OCI-LY7 (cell line): ENCODE measurements at regions not wholly inside any gene's neighbourhood (a gene's known extent, or its start where the extent isn't known, plus 50 kb on each side); places are given as distances from the start of the nearest gene placed in this dataset.

ENCODE experiments used
- BruUV-seq: library from RNA; stranded (reverse); fragments of 400-500 nt; replicated peaks from 2 replicates; lab custom pipeline; 2021; lab: Mats Ljungman, UMichigan
- CTCF ChIA-PET: fragments of 300-600 bp; sonication (Branson Sonifier 250); formaldehyde crosslinking; loops from one replicate; lab custom pipeline; 2022; ENCODE audit warnings: antibody characterized with exemption; ENCODE audit not compliant: unreplicated experiment; lab: Charles Lee
- POLR2A ChIA-PET: fragments of 300-600 bp; sonication (Branson Sonifier 250); formaldehyde crosslinking; loops from one replicate; lab custom pipeline; 2022; ENCODE audit warnings: antibody characterized with exemption; lab: Charles Lee
- DNase-seq: peaks from one replicate; pipeline ENCODE4 v3.0.0-alpha.2; 2015; ENCODE audit warnings: low spot score
- H2AFZ ChIP-seq: fragments of 200-600 bp; sonication (generic), shearing (Covaris generic); 2 replicates; pipeline ENCODE4 v1.6.1; 2014; ENCODE audit warnings: mild to moderate bottlenecking, antibody characterized with exemption, low read length, moderate library complexity
- H3K27ac ChIP-seq: fragments of 200-600 bp; sonication (generic); 2 replicates; pipeline ENCODE4 v1.5.1; 2014; ENCODE audit warnings: mixed run types, low read depth, mild to moderate bottlenecking, moderate library complexity, low read length, inconsistent platforms; ENCODE audit not compliant: poor library complexity, severe bottlenecking
- H3K36me3 ChIP-seq: fragments of 200-600 bp; sonication (generic); 2 replicates; pipeline ENCODE4 v1.6.1; 2014; ENCODE audit warnings: mild to moderate bottlenecking, antibody characterized with exemption, low read length, moderate library complexity, mixed read lengths; ENCODE audit not compliant: insufficient read depth
- H3K4me1 ChIP-seq: fragments of 200-600 bp; sonication (generic); 2 replicates; pipeline ENCODE4 v1.5.1; 2014; ENCODE audit warnings: mild to moderate bottlenecking, low read length; ENCODE audit not compliant: insufficient read depth, poor library complexity, severe bottlenecking
- H3K4me2 ChIP-seq: fragments of 200-600 bp; sonication (generic); 2 replicates; pipeline ENCODE4 v1.6.1; 2014; ENCODE audit warnings: mild to moderate bottlenecking, low read length
- H3K4me3 ChIP-seq: fragments of 200-600 bp; sonication (generic); 2 replicates; pipeline ENCODE4 v1.5.1; 2014; ENCODE audit warnings: mild to moderate bottlenecking, low read depth, low read length; ENCODE audit not compliant: poor library complexity, severe bottlenecking
- H3K79me2 ChIP-seq: fragments of 200-600 bp; sonication (generic); 2 replicates; pipeline ENCODE4 v1.6.1; 2016; ENCODE audit warnings: low read depth, mild to moderate bottlenecking, low read length, moderate library complexity, mixed read lengths; ENCODE audit not compliant: insufficient read depth
- H3K9me2 ChIP-seq: fragments of 200-600 bp; sonication (generic); 2 replicates; pipeline ENCODE4 v1.6.1; 2016; ENCODE audit warnings: mild to moderate bottlenecking, low read length, mixed read lengths; ENCODE audit not compliant: insufficient read depth
- H3K9me3 ChIP-seq: fragments of 200-600 bp; sonication (generic); 2 replicates; pipeline ENCODE4 v1.6.1; 2014; ENCODE audit warnings: mild to moderate bottlenecking, mixed run types, low read length, mixed read lengths
- H4K20me1 ChIP-seq: fragments of 200-600 bp; sonication (generic); 2 replicates; pipeline ENCODE4 v1.6.1; 2014; ENCODE audit warnings: mild to moderate bottlenecking, antibody characterized with exemption, low read length, moderate library complexity, mixed read lengths; ENCODE audit not compliant: insufficient read depth
- CTCF ChIP-seq: fragments of 200-600 bp; sonication (generic); conservative IDR thresholded peaks from 2 replicates; pipeline ENCODE4 v1.5.1; 2014; ENCODE audit warnings: mild to moderate bottlenecking, antibody characterized with exemption, low read length, moderate library complexity, mixed read lengths
- EZH2phosphoT487 ChIP-seq: fragments of 200-600 bp; sonication (generic); IDR thresholded peaks from 2 replicates; pipeline ENCODE4 v1.6.1; 2018; ENCODE audit warnings: low read depth, borderline replicate concordance, mild to moderate bottlenecking, mixed run types, antibody characterized with exemption, low read length, moderate library complexity, mixed read lengths
- intact Hi-C: fragments of 100-400 bp; cut with micrococcal nuclease; formaldehyde crosslinking; loops from one replicate; pipeline ENCODE4 v1.10.0; 2022; ENCODE audit not compliant: unreplicated experiment

GRCh38 chr4:27635936-27636913 lies 775.6 kb downstream of the STIM2 start:
- CTCF ChIA-PET = no interaction called here

GRCh38 chr4:27638163-27638915 lies 777.7 kb downstream of the STIM2 start:
- no peaks in the 10 kb centered on the region for H3K4me1 ChIP-seq
- POLR2A ChIA-PET = no interaction called here
- no peaks in the 10 kb centered on the region for H4K20me1 ChIP-seq
- no TSS peak for BruUV-seq
- no peaks in the 10 kb centered on the region for H3K79me2 ChIP-seq
- no peak overlapping the region for H2AFZ ChIP-seq
- H3K4me3 ChIP-seq = no peak overlapping the region
- no peaks in the 10 kb centered on the region for H3K9me2 ChIP-seq
- no peak for DNase-seq
- CTCF ChIA-PET = interaction anchor here (0.5 kb wide), 1 partner anchor 1917 kb away, joined by 3 read pairs; no protein-coding TSS in a partner anchor
- intact Hi-C loops = no loop called here
- H3K4me2 ChIP-seq = no peak overlapping the region
- H3K36me3 ChIP-seq = no peaks in the 10 kb centered on the region
- no peak overlapping the region for H3K27ac ChIP-seq
- no peaks in the 10 kb centered on the region for H3K9me3 ChIP-seq
- TF ChIP-seq CTCF (no peak), EZH2phosphoT487 (no peak)

More at GRCh38 chr4:27635936-27636913, 775.6 kb downstream of the STIM2 start:
- no peaks in the 10 kb centered on the region for H3K36me3 ChIP-seq
- intact Hi-C loops = no loop called here
- no peaks in the 10 kb centered on the region for H3K9me2 ChIP-seq
- H3K4me3 ChIP-seq = no peak overlapping the region
- H3K4me2 ChIP-seq = no peak overlapping the region
- no TSS peak for BruUV-seq
- H3K9me3 ChIP-seq = no peaks in the 10 kb centered on the region
- H3K4me1 ChIP-seq = no peaks in the 10 kb centered on the region
- no peak for TF ChIP-seq EZH2phosphoT487
- H2AFZ ChIP-seq = no peak overlapping the region
- no peak overlapping the region for H3K27ac ChIP-seq
- POLR2A ChIA-PET = no interaction called here
- H3K79me2 ChIP-seq = no peaks in the 10 kb centered on the region
- no peak for DNase-seq
- no peaks in the 10 kb centered on the region for H4K20me1 ChIP-seq

GRCh38 chr4:27643101-27643500 lies 782.5 kb downstream of the STIM2 start:
- DNase-seq = no peak
- Histone ChIP-seq H3K27ac (no peak overlapping the region), H4K20me1 (no peaks in the 10 kb centered on the region), H3K4me3 (no peak overlapping the region), H3K4me2 (no peak overlapping the region), H3K9me2 (no peaks in the 10 kb centered on the region), H3K9me3 (no peaks in the 10 kb centered on the region), H2AFZ (no peak overlapping the region), H3K4me1 (no peaks in the 10 kb centered on the region), H3K36me3 (no peaks in the 10 kb centered on the region), H3K79me2 (no peaks in the 10 kb centered on the region)
- ChIA-PET CTCF (no interaction called here), POLR2A (no interaction called here)
- TF ChIP-seq EZH2phosphoT487 (no peak), CTCF (no peak)
- intact Hi-C loops = no loop called here
- no TSS peak for BruUV-seq
